HEK293 (cell line): ENCODE measurements at regions not wholly inside any gene's neighbourhood (a gene's known extent, or its start where the extent isn't known, plus 50 kb on each side); places are given as distances from the start of the nearest gene placed in this dataset.

Experiments used
- CTCF ChIA-PET: fragments of 350-600 bp; formaldehyde crosslinking; extraction: SDS; loops from one replicate; lab custom pipeline; 2021; ENCODE audit warnings: antibody characterized with exemption; lab: Yijun Ruan, JAX
- POLR2A ChIA-PET: fragments of 300-600 bp; formaldehyde crosslinking; extraction: SDS; loops from one replicate; lab custom pipeline; 2020; ENCODE audit warnings: antibody characterized with exemption, inconsistent platforms; lab: Yijun Ruan, JAX
- H3K27ac ChIP-seq: fragments of 200-500 bp; sonication (Bioruptor generic); 2 replicates; pipeline ENCODE4 v1.5.1; 2014; ENCODE audit warnings: low read depth, low read length, control low read depth, inconsistent platforms; ENCODE audit errors: extremely low read depth
- H3K36me3 ChIP-seq, 2 experiments: fragments of 200-500 bp in 1 of 2; sonication (Bioruptor generic) in 1 of 2; 1 replicate in 1 of 2; 2 replicates in 1 of 2; pipeline ENCODE4 v1.5.1; 2014 to 2017; ENCODE audit warnings: inconsistent platforms in 2 of 2, low read length in 2 of 2; ENCODE audit not compliant: control insufficient read depth in 2 of 2, insufficient read depth in 1 of 2
- H3K4me1 ChIP-seq: fragments of 200-500 bp; sonication (Bioruptor generic); 2 replicates; pipeline ENCODE4 v1.5.1; 2014; ENCODE audit warnings: mild to moderate bottlenecking, low read length, inconsistent platforms; ENCODE audit not compliant: control insufficient read depth, insufficient read depth
- H3K4me3 ChIP-seq: 2 replicates; pipeline ENCODE4 v1.5.1; 2011; ENCODE audit warnings: low read depth, mild to moderate bottlenecking, control low read depth, low read length, moderate library complexity
- H3K9me3 ChIP-seq: fragments of 200-500 bp; sonication (Bioruptor generic); 2 replicates; pipeline ENCODE4 v1.5.1; 2014; ENCODE audit warnings: low read depth, low read length, inconsistent platforms; ENCODE audit not compliant: control insufficient read depth, insufficient read depth
- BCL11A ChIP-seq: fragments of 450-650 bp; formaldehyde crosslinking; IDR thresholded peaks from 2 replicates; pipeline ENCODE4 v1.5.1; 2016; ENCODE audit warnings: low read depth, missing biosample characterization, missing genetic modification characterization
- BCL11B ChIP-seq: fragments of 450-650 bp; formaldehyde crosslinking; IDR thresholded peaks from 2 replicates; pipeline ENCODE4 v1.5.1; 2016; ENCODE audit warnings: low read depth, missing biosample characterization, missing genetic modification characterization
- GLI2 ChIP-seq: fragments of 450-650 bp; formaldehyde crosslinking; IDR thresholded peaks from 2 replicates; pipeline ENCODE4; 2017; ENCODE audit warnings: missing biosample characterization, missing genetic modification characterization, low read depth, borderline replicate concordance
- GLIS1 ChIP-seq: fragments of 450-650 bp; formaldehyde crosslinking; IDR thresholded peaks from 2 replicates; pipeline ENCODE4 v1.5.1; 2016; ENCODE audit warnings: missing biosample characterization, missing genetic modification characterization
- MZF1 ChIP-seq: fragments of 450-650 bp; formaldehyde crosslinking; IDR thresholded peaks from 2 replicates; pipeline ENCODE4 v1.5.1; 2017; ENCODE audit warnings: missing biosample characterization, missing genetic modification characterization, borderline replicate concordance
- PBX3 ChIP-seq: sonication (generic); formaldehyde crosslinking; IDR thresholded peaks from 2 replicates; pipeline ENCODE4 v1.8.1; 2022; ENCODE audit warnings: mild to moderate bottlenecking, moderate library complexity, missing genetic modification reagents
- ZFP3 ChIP-seq: fragments of 450-650 bp; formaldehyde crosslinking; IDR thresholded peaks from 2 replicates; pipeline ENCODE4 v1.5.1; 2016; ENCODE audit warnings: low read depth, missing biosample characterization, missing genetic modification characterization
- ZNF133 ChIP-seq: fragments of 450-650 bp; formaldehyde crosslinking; IDR thresholded peaks from 2 replicates; pipeline ENCODE4 v1.5.1; 2016; ENCODE audit warnings: missing biosample characterization, missing genetic modification characterization
- ZNF138 ChIP-seq: fragments of 450-650 bp; formaldehyde crosslinking; IDR thresholded peaks from 2 replicates; pipeline ENCODE4 v1.5.1; 2016; ENCODE audit warnings: missing biosample characterization, missing genetic modification characterization, borderline replicate concordance
- ZNF157 ChIP-seq: fragments of 450-650 bp; formaldehyde crosslinking; IDR thresholded peaks from 2 replicates; pipeline ENCODE4 v1.5.1; 2016; ENCODE audit warnings: missing biosample characterization, missing genetic modification characterization
- ZNF184 ChIP-seq: fragments of 450-650 bp; IDR thresholded peaks from 2 replicates; pipeline ENCODE4 v1.5.1; 2018; ENCODE audit warnings: missing biosample characterization, mild to moderate bottlenecking, missing genetic modification characterization
- ZNF221 ChIP-seq: fragments of 450-650 bp; formaldehyde crosslinking; IDR thresholded peaks from 2 replicates; pipeline ENCODE4 v1.5.1; 2017; ENCODE audit warnings: missing biosample characterization, missing genetic modification characterization, borderline replicate concordance
- ZNF23 ChIP-seq: fragments of 450-650 bp; formaldehyde crosslinking; IDR thresholded peaks from 2 replicates; pipeline ENCODE4 v1.5.1; 2016; ENCODE audit warnings: missing biosample characterization, missing genetic modification characterization, borderline replicate concordance
- ZNF239 ChIP-seq: fragments of 450-650 bp; formaldehyde crosslinking; IDR thresholded peaks from 2 replicates; pipeline ENCODE4 v1.5.1; 2016; ENCODE audit warnings: missing biosample characterization, missing genetic modification characterization
- ZNF510 ChIP-seq: fragments of 450-650 bp; formaldehyde crosslinking; IDR thresholded peaks from 2 replicates; pipeline ENCODE4 v1.5.1; 2018; ENCODE audit warnings: mild to moderate bottlenecking, missing genetic modification characterization, missing biosample characterization; ENCODE audit not compliant: insufficient replicate concordance
- ZNF549 ChIP-seq: fragments of 450-650 bp; IDR thresholded peaks from 2 replicates; pipeline ENCODE4 v1.5.1; 2018; ENCODE audit warnings: missing biosample characterization, missing genetic modification characterization, mild to moderate bottlenecking, inconsistent platforms, moderate library complexity
- ZNF658 ChIP-seq: fragments of 450-650 bp; formaldehyde crosslinking; IDR thresholded peaks from 2 replicates; pipeline ENCODE4; 2016; ENCODE audit warnings: missing biosample characterization, missing genetic modification characterization
- ZNF670 ChIP-seq: fragments of 450-650 bp; formaldehyde crosslinking; IDR thresholded peaks from 2 replicates; pipeline ENCODE4 v1.5.1; 2016; ENCODE audit warnings: missing biosample characterization, missing genetic modification characterization, low read depth
- ZNF747 ChIP-seq: fragments of 450-650 bp; formaldehyde crosslinking; IDR thresholded peaks from 2 replicates; pipeline ENCODE4 v1.5.1; 2016; ENCODE audit warnings: missing biosample characterization, missing genetic modification characterization
- ZNF785 ChIP-seq: fragments of 450-650 bp; formaldehyde crosslinking; IDR thresholded peaks from 2 replicates; pipeline ENCODE4 v1.5.1; 2016; ENCODE audit warnings: missing biosample characterization, missing genetic modification characterization
- ZNF830 ChIP-seq: fragments of 450-650 bp; IDR thresholded peaks from 2 replicates; pipeline ENCODE4 v1.5.0; 2018; ENCODE audit warnings: missing biosample characterization, missing genetic modification characterization, low read depth, mild to moderate bottlenecking, moderate library complexity
- ZSCAN18 ChIP-seq: fragments of 450-650 bp; formaldehyde crosslinking; IDR thresholded peaks from 2 replicates; pipeline ENCODE4 v1.5.1; 2016; ENCODE audit warnings: missing biosample characterization, missing genetic modification characterization
- ZXDB ChIP-seq: fragments of 450-650 bp; formaldehyde crosslinking; IDR thresholded peaks from 2 replicates; pipeline ENCODE4 v1.5.1; 2016; ENCODE audit warnings: missing biosample characterization, missing genetic modification characterization
- TF ChIP-seq, protein P1 (sequence below): fragments of 450-650 bp; formaldehyde crosslinking; IDR thresholded peaks from 2 replicates; pipeline ENCODE4 v1.5.1; 2016; ENCODE audit warnings: missing biosample characterization, missing genetic modification characterization
- TF ChIP-seq, protein P2 (sequence below): fragments of 450-650 bp; IDR thresholded peaks from 2 replicates; pipeline ENCODE4 v1.5.1; 2018; ENCODE audit warnings: missing biosample characterization, missing genetic modification characterization

- no peak for TF ChIP-seq ZNF549
- no peak for TF ChIP-seq ZNF133 (tag by site-specific recombination)
- no peak for TF ChIP-seq GLI2 (tag by site-specific recombination)
- no peak for TF ChIP-seq ZNF138
- no peak for TF ChIP-seq ZXDB (tag by site-specific recombination)
- TF ChIP-seq ZNF670 (tag by site-specific recombination), result no peak
- TF ChIP-seq BCL11A (tag by site-specific recombination), result no peak
These were observed 368.6 kb upstream of the DCN start (continued) for GRCh38 chr12:91551242-91551641.

DNA sequence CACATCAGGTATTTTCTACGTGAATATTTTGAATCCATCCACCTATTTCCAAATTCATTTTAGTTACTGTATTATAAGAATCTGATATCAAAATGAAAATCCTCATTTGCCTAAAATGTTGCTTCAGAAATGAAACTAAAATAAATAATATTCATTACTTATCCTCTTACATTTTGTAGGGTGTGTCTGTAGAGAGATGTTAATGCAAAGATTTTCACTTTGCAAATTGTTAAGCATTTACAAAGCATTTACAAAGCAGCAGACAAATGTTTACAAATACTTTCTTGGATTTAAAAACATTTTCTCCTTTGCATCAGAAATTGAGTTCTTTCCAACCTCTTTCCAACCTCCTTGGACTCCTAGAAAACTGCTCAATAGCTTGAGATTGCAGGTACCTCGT lies 360.0 kb upstream of the DCN start:
- CTCF ChIA-PET, result no interaction called here
- POLR2A ChIA-PET, result no interaction called here

More for the DNA sequence above, 360.0 kb upstream of the DCN start:
- Histone ChIP-seq H3K36me3 (no peaks in the 10 kb centered on the region), H3K27ac (no peak overlapping the region), H3K4me3 (no peak overlapping the region), H3K4me1 (no peaks in the 10 kb centered on the region), H3K9me3 (no peaks in the 10 kb centered on the region)
- TF ChIP-seq ZNF157 (tag by site-specific recombination) (no peak), ZNF747 (tag by site-specific recombination) (no peak), GLI2 (tag by site-specific recombination) (no peak), ZNF658 (tag by site-specific recombination) (no peak), ZNF510 (no peak), PBX3 (no peak), ZNF184 (tag by site-specific recombination) (no peak), ZNF785 (tag by site-specific recombination) (no peak), BCL11A (tag by site-specific recombination) (no peak), ZSCAN18 (tag by site-specific recombination) (no peak), ZNF830 (tag by site-specific recombination) (no peak), GLIS1 (tag by site-specific recombination) (no peak), ZFP3 (tag by site-specific recombination) (no peak), BCL11B (tag by site-specific recombination) (no peak), ZNF23 (tag by site-specific recombination) (no peak), ZNF239 (tag by site-specific recombination) (no peak), ZNF221 (tag by site-specific recombination) (no peak), MZF1 (tag by site-specific recombination) (no peak)
- TF ChIP-seq, protein P1, sequence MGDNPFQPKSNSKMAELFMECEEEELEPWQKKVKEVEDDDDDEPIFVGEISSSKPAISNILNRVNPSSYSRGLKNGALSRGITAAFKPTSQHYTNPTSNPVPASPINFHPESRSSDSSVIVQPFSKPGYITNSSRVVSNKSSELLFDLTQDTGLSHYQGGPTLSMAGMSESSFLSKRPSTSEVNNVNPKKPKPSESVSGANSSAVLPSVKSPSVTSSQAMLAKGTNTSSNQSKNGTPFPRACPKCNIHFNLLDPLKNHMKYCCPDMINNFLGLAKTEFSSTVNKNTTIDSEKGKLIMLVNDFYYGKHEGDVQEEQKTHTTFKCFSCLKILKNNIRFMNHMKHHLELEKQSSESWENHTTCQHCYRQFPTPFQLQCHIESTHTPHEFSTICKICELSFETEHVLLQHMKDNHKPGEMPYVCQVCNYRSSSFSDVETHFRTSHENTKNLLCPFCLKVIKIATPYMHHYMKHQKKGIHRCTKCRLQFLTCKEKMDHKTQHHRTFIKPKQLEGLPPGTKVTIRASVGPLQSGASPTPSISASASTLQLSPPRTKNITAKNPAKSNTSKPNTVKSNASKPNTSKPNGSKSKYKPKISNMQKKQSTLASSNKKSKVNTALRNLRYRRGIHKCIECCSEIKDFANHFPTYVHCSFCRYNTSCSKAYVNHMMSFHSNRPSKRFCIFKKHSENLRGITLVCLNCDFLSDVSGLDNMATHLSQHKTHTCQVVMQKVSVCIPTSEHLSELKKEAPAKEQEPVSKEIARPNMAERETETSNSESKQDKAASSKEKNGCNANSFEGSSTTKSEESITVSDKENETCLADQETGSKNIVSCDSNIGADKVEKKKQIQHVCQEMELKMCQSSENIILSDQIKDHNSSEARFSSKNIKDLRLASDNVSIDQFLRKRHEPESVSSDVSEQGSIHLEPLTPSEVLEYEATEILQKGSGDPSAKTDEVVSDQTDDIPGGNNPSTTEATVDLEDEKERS, result no peak
- TF ChIP-seq, protein P2, sequence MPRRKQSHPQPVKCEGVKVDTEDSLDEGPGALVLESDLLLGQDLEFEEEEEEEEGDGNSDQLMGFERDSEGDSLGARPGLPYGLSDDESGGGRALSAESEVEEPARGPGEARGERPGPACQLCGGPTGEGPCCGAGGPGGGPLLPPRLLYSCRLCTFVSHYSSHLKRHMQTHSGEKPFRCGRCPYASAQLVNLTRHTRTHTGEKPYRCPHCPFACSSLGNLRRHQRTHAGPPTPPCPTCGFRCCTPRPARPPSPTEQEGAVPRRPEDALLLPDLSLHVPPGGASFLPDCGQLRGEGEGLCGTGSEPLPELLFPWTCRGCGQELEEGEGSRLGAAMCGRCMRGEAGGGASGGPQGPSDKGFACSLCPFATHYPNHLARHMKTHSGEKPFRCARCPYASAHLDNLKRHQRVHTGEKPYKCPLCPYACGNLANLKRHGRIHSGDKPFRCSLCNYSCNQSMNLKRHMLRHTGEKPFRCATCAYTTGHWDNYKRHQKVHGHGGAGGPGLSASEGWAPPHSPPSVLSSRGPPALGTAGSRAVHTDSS (tag by site-specific recombination), result no peak
